Ishikawa (cell line): ENCODE measurements at regions not wholly inside any gene's neighbourhood (a gene's known extent, or its start where the extent isn't known, plus 50 kb on each side); places are given as distances from the start of the nearest gene placed in this dataset.

Experiments used
- CEBPB ChIP-seq: IDR thresholded peaks from 2 replicates; pipeline ENCODE4 v1.6.1; 2012
- NFIC ChIP-seq: IDR thresholded peaks from 2 replicates; pipeline ENCODE4 v1.6.1; 2012
- RAD21 ChIP-seq: IDR thresholded peaks from 2 replicates; pipeline ENCODE4 v1.6.1; 2012; ENCODE audit warnings: low read depth
- TAF1 ChIP-seq: IDR thresholded peaks from 2 replicates; pipeline ENCODE4 v1.6.1; 2012; ENCODE audit warnings: low read depth, mild to moderate bottlenecking
- TEAD4 ChIP-seq: IDR thresholded peaks from 2 replicates; pipeline ENCODE4 v1.6.1; 2012
- YY1 ChIP-seq: IDR thresholded peaks from 2 replicates; pipeline ENCODE4 v1.6.1; 2012; ENCODE audit warnings: low read depth
- TF ChIP-seq, protein P1 (sequence below): IDR thresholded peaks from 2 replicates; pipeline ENCODE4 v1.6.1; 2012

DNA sequence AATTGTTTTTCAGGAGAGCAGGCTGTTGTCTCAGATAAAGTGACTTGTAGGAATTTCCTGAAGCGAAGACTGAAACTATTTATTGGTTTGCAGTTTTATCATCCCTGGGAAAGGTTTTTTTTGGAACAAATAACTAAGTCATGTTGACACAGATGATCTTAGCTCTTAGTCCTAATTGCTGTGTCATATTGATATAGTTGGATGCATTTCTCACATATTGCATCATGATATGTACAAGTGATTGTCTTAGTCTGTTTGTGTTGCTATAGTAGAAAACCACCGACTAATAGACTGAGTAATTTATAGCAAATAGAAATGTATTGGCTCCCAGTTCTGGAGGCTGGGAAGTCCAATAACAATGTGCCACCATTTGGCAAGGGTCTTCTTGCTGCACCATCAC lies 397.5 kb upstream of the PPP1R2C start:
- no peak for TF ChIP-seq RAD21
- no peak for TF ChIP-seq CEBPB
- TF ChIP-seq TEAD4, result no peak
- no peak for TF ChIP-seq TAF1
- TF ChIP-seq, protein P1, sequence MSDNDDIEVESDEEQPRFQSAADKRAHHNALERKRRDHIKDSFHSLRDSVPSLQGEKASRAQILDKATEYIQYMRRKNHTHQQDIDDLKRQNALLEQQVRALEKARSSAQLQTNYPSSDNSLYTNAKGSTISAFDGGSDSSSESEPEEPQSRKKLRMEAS, result no peak
- TF ChIP-seq YY1, result no peak
- TF ChIP-seq NFIC, result no peak
